NCI-H1694 treated with DMSO at 0.1 percent for 48 hours (cell line): ENCODE measurements at regions not wholly inside any gene's neighbourhood (a gene's known extent, or its start where the extent isn't known, plus 50 kb on each side); places are given as distances from the start of the nearest gene placed in this dataset.
"Not testable (repeated sequence)": the region's sequence is repeated elsewhere in the genome, so short reads cannot be mapped to it uniquely, and the experiment has no call there.

Experiments used
- DNase-seq: peaks from one replicate; lab custom pipeline; 2025; lab: John Stamatoyannopoulos, UW

- no peak for DNase-seq
Observed at GRCh38 chr9:126173401-126173800, 153.2 kb upstream of the MVB12B start.

GRCh38 chr9:126173929-126174328 is 152.7 kb upstream of the MVB12B start:
- no peak for DNase-seq

- DNase-seq: no peak
Observed at GRCh38 chr9:126183266-126183665, 143.4 kb upstream of the MVB12B start.

- DNase-seq: not testable (repeated sequence)
Observed at GRCh38 chr9:126190994-126191393, 135.6 kb upstream of the MVB12B start.

- DNase-seq: no peak
Observed at GRCh38 chr9:126198854-126199253, 127.8 kb upstream of the MVB12B start.

GRCh38 chr9:126203313-126203712 is 123.3 kb upstream of the MVB12B start:
- no peak for DNase-seq

GRCh38 chr9:126204197-126204596 is 122.4 kb upstream of the MVB12B start:
- no peak for DNase-seq

GRCh38 chr9:126204708-126205225 is 121.9 kb upstream of the MVB12B start:
- no peak for DNase-seq

- no peak for DNase-seq
Observed at GRCh38 chr9:126205265-126205664, 121.4 kb upstream of the MVB12B start.

- no peak for DNase-seq
Observed at GRCh38 chr9:126205845-126206498, 120.7 kb upstream of the MVB12B start.

GRCh38 chr9:126207256-126207655 is 119.4 kb upstream of the MVB12B start:
- DNase-seq: no peak

- DNase-seq: no peak
Observed at GRCh38 chr9:126208216-126208758, 118.3 kb upstream of the MVB12B start.

GRCh38 chr9:126211441-126212074 is 115.1 kb upstream of the MVB12B start:
- no peak for DNase-seq

GRCh38 chr9:126215486-126215885 is 111.1 kb upstream of the MVB12B start:
- DNase-seq: no peak

GRCh38 chr9:126216826-126217225 is 109.8 kb upstream of the MVB12B start:
- no peak for DNase-seq

- DNase-seq: no peak
Observed at GRCh38 chr9:126217250-126217653, 109.4 kb upstream of the MVB12B start.

GRCh38 chr9:126217797-126218196 is 108.8 kb upstream of the MVB12B start:
- DNase-seq: no peak

- no peak for DNase-seq
Observed at GRCh38 chr9:126218359-126219125, 108.1 kb upstream of the MVB12B start.

GRCh38 chr9:126219166-126219565 is 107.5 kb upstream of the MVB12B start:
- DNase-seq: no peak

GRCh38 chr9:126219648-126220063 is 107.0 kb upstream of the MVB12B start:
- no peak for DNase-seq

GRCh38 chr9:126221480-126221879 is 105.1 kb upstream of the MVB12B start:
- no peak for DNase-seq

- DNase-seq: no peak
Observed at GRCh38 chr9:126222363-126222834, 104.2 kb upstream of the MVB12B start.
